BE2C (cell line): ENCODE measurements at regions not wholly inside any gene's neighbourhood (a gene's known extent, or its start where the extent isn't known, plus 50 kb on each side); places are given as distances from the start of the nearest gene placed in this dataset.
"Not testable (repeated sequence)": the region's sequence is repeated elsewhere in the genome, so short reads cannot be mapped to it uniquely, and the experiment has no call there.

ENCODE experiments used
- DNase-seq: peaks from one replicate; pipeline ENCODE4 v3.0.0-alpha.2; 2020
- H3K27me3 ChIP-seq: fragments of 250-450 bp; sonication (Bioruptor Pico); 2 replicates; pipeline ENCODE4 v1.5.1; 2020; ENCODE audit warnings: mild to moderate bottlenecking
- H3K36me3 ChIP-seq: fragments of 250-450 bp; sonication (Bioruptor Pico); 2 replicates; pipeline ENCODE4 v1.5.1; 2020; ENCODE audit warnings: mild to moderate bottlenecking
- H3K4me1 ChIP-seq: fragments of 250-450 bp; sonication (Bioruptor Pico); 2 replicates; pipeline ENCODE4 v1.5.1; 2020
- H3K4me3 ChIP-seq: 2 replicates; pipeline ENCODE4 v1.5.1; 2011; ENCODE audit warnings: low read depth, low read length
- H3K9me3 ChIP-seq: fragments of 250-450 bp; sonication (Bioruptor Pico); 2 replicates; pipeline ENCODE4 v1.5.1; 2020
- CTCF ChIP-seq: IDR thresholded peaks from 2 replicates; pipeline ENCODE4 v1.5.1; 2012; ENCODE audit warnings: mild to moderate bottlenecking, low read depth, low read length

GRCh38 chr1:38776466-38777065 lies 83.0 kb downstream of the RRAGC start:
- Histone ChIP-seq H3K36me3 (no peaks in the 10 kb centered on the region), H3K4me3 (no peak overlapping the region), H3K9me3 (no peaks in the 10 kb centered on the region), H3K4me1 (no peaks in the 10 kb centered on the region), H3K27me3 (no peaks in the 10 kb centered on the region)
- no peak for TF ChIP-seq CTCF
- DNase-seq: no peak

- H3K36me3 ChIP-seq: no peaks in the 10 kb centered on the region
- no peak for TF ChIP-seq CTCF
- no peaks in the 10 kb centered on the region for H3K9me3 ChIP-seq
- no peaks in the 10 kb centered on the region for H3K4me1 ChIP-seq
- DNase-seq: no peak
- no peaks in the 10 kb centered on the region for H3K27me3 ChIP-seq
- no peak overlapping the region for H3K4me3 ChIP-seq
These were observed 84.3 kb downstream of the RRAGC start for GRCh38 chr1:38775175-38775845.

DNA sequence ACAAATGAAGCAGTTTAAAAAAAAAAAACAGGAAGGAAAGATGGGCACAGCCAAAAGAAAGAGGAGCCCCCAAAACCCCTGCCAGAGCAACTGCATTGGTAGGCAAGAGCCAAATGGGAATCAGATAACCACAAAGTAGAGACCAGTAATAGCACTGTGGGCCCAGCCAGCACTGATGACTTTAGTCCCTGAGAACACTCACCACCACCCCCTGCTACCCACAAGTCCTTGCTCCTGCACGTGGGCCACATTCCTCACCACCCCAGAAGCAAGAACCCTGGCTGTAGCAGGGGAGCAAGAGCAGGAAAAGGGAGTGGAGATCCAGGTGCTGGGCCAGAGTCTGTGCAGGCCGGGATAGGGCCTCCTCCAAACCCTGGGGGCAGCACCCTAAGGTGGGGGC lies 86.1 kb downstream of the RRAGC start:
- no peaks in the 10 kb centered on the region for H3K27me3 ChIP-seq
- no peaks in the 10 kb centered on the region for H3K36me3 ChIP-seq
- H3K4me1 ChIP-seq: no peaks in the 10 kb centered on the region
- H3K9me3 ChIP-seq: no peaks in the 10 kb centered on the region
- no peak overlapping the region for H3K4me3 ChIP-seq
- no peak for DNase-seq
- TF ChIP-seq CTCF: no peak

- no peaks in the 10 kb centered on the region for H3K27me3 ChIP-seq
- no peak overlapping the region for H3K4me3 ChIP-seq
- no peaks in the 10 kb centered on the region for H3K4me1 ChIP-seq
- no peak for DNase-seq
- no peaks in the 10 kb centered on the region for H3K9me3 ChIP-seq
- TF ChIP-seq CTCF: no peak
- no peaks in the 10 kb centered on the region for H3K36me3 ChIP-seq
These were observed 86.6 kb downstream of the RRAGC start for GRCh38 chr1:38772953-38773352.

DNA sequence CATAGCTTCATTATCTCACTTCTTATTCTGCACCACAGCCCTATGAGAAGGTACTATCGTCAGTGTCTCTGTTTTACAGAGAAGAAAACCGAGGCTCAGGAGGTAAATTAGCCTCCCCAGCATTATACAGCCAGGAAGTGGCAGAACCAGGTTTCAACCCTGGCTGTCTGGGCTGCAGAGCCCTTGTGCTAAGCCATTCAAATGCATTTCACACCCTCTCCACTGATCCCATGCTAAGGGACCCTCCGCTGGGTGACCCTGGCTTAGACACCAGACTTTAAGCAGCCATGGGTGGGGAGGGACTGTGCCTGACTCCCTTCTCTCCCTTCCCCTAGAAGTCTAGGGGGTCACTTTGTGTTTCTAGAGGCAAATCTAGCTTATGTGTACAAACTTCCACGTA lies 87.5 kb downstream of the RRAGC start:
- H3K27me3 ChIP-seq: no peaks in the 10 kb centered on the region
- H3K36me3 ChIP-seq: no peaks in the 10 kb centered on the region
- H3K4me1 ChIP-seq: no peaks in the 10 kb centered on the region
- DNase-seq: no peak
- no peak overlapping the region for H3K4me3 ChIP-seq
- no peaks in the 10 kb centered on the region for H3K9me3 ChIP-seq
- TF ChIP-seq CTCF: no peak

GRCh38 chr1:38770516-38771173 lies 88.9 kb downstream of the RRAGC start:
- H3K4me3 ChIP-seq, H3K4me1 ChIP-seq, H3K27me3 ChIP-seq, DNase-seq, H3K36me3 ChIP-seq, H3K9me3 ChIP-seq: not testable (repeated sequence)
